CD8-positive, alpha-beta memory T cell (primary cell): ENCODE measurements at regions not wholly inside any gene's neighbourhood (a gene's known extent, or its start where the extent isn't known, plus 50 kb on each side); places are given as distances from the start of the nearest gene placed in this dataset.
"Not testable (repeated sequence)": the region's sequence is repeated elsewhere in the genome, so short reads cannot be mapped to it uniquely, and the experiment has no call there.

Source experiments
- CTCF ChIA-PET: fragments of 350-600 bp; sonication (Branson Sonifier 250); formaldehyde crosslinking; loops from one replicate; lab custom pipeline; 2021; ENCODE audit warnings: antibody characterized with exemption; lab: Charles Lee
- POLR2A ChIA-PET: fragments of 350-600 bp; sonication (Branson Sonifier 250); formaldehyde crosslinking; loops from one replicate; lab custom pipeline; 2021; ENCODE audit warnings: antibody characterized with exemption; lab: Charles Lee
- DNase-seq, 5 donors: peaks; one replicate each; pipeline versions ENCODE4 v3.0.0 to v3.0.0-alpha.2; 2020 to 2022; ENCODE audit warnings: mixed read lengths in 1 of 5
- H3K27ac ChIP-seq: one replicate; pipeline ENCODE4 v1.7.0; 2013; ENCODE audit warnings: low read depth, mild to moderate bottlenecking, low read length, moderate library complexity
- H3K27me3 ChIP-seq: 2 replicates; pipeline ENCODE4 v1.7.0; 2013; ENCODE audit warnings: low read length, mild to moderate bottlenecking; ENCODE audit not compliant: insufficient read depth, poor library complexity, severe bottlenecking
- H3K36me3 ChIP-seq: 2 replicates; pipeline ENCODE4 v1.7.0; 2013; ENCODE audit warnings: mild to moderate bottlenecking, low read length, moderate library complexity; ENCODE audit not compliant: insufficient read depth
- H3K4me1 ChIP-seq: 2 replicates; pipeline ENCODE4 v1.7.0; 2013; ENCODE audit warnings: mild to moderate bottlenecking, low read length, moderate library complexity; ENCODE audit not compliant: insufficient read depth
- H3K4me3 ChIP-seq: 2 replicates; pipeline ENCODE4 v1.7.0; 2013; ENCODE audit warnings: mild to moderate bottlenecking, low read length
- H3K9me3 ChIP-seq: 2 replicates; pipeline ENCODE4 v1.7.0; 2013; ENCODE audit warnings: mild to moderate bottlenecking, low read length
- H3K27ac Mint-ChIP-seq, 8 donors: one replicate each; pipeline ENCODE4 v1.8.0; 2020 to 2021; ENCODE audit warnings: mixed read lengths in 8 of 8, mild to moderate bottlenecking in 6 of 8, inconsistent platforms in 3 of 8, moderate library complexity in 3 of 8
- H3K27me3 Mint-ChIP-seq, 2 donors: one replicate each; pipeline ENCODE4 v1.8.0; 2020 to 2021; ENCODE audit warnings: mixed read lengths in 2 of 2, mild to moderate bottlenecking in 1 of 2, moderate library complexity in 1 of 2
- H3K36me3 Mint-ChIP-seq, 3 donors: one replicate each; pipeline ENCODE4 v1.8.0; 2020 to 2021; ENCODE audit warnings: mixed read lengths in 3 of 3, inconsistent platforms in 1 of 3, mild to moderate bottlenecking in 1 of 3
- H3K4me1 Mint-ChIP-seq, 3 donors: one replicate each; pipeline ENCODE4 v1.8.0; 2020 to 2021; ENCODE audit warnings: mixed read lengths in 3 of 3, inconsistent platforms in 1 of 3, mild to moderate bottlenecking in 1 of 3
- H3K4me3 Mint-ChIP-seq, 7 donors: one replicate each; pipeline ENCODE4 v1.8.0; 2020 to 2021; ENCODE audit warnings: mixed read lengths in 7 of 7, mild to moderate bottlenecking in 6 of 7, moderate library complexity in 4 of 7, inconsistent platforms in 2 of 7
- H3K9me3 Mint-ChIP-seq, 5 donors: one replicate each; pipeline ENCODE4 v1.8.0; 2020 to 2022; ENCODE audit warnings: mixed read lengths in 5 of 5, mild to moderate bottlenecking in 3 of 5, moderate library complexity in 2 of 5, inconsistent platforms in 1 of 5

GRCh38 chr19:30254158-30254557, 118.0 kb upstream of the ZNF536 start:
- H3K36me3 Mint-ChIP-seq: no peaks in the 10 kb centered on the region
- DNase-seq: no peak
- no peak overlapping the region for H3K4me3 Mint-ChIP-seq
- Histone ChIP-seq H3K4me3 (no peak overlapping the region), H3K27me3 (peaks cover 4% of the 10 kb centered on the region), H3K9me3 (no peaks in the 10 kb centered on the region), H3K36me3 (no peaks in the 10 kb centered on the region), H3K4me1 (no peaks in the 10 kb centered on the region), H3K27ac (no peak overlapping the region)
- peaks cover 21 to 72% of the 10 kb centered on the region in 2 donors for H3K27me3 Mint-ChIP-seq
- peaks cover 0 to 8% (median 0%) of the 10 kb centered on the region in 5 donors for H3K9me3 Mint-ChIP-seq
- ChIA-PET CTCF (no interaction called here), POLR2A (no interaction called here)
- H3K4me1 Mint-ChIP-seq: no peaks in the 10 kb centered on the region
- no peak overlapping the region for H3K27ac Mint-ChIP-seq

DNA sequence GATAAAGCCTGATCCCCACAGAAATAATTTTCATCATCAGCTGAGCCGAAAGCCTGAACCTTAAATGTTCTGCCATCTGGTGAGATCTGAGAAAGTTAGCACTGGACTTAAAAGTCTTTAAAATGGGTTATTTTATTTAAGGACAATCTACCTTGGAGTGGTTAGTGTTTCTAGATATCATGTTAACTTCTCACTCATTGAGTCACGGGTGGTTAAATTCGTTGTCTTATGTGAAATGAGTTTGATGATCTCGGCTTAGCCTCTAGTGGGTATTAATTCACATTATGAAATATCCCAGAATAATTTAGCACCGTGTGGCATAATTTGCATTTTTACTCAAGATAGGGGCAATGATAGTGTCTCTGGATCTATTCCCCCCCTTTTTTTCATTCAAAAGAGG, 117.4 kb upstream of the ZNF536 start:
- no peak overlapping the region for H3K4me3 ChIP-seq
- no peaks in the 10 kb centered on the region for H3K36me3 Mint-ChIP-seq
- POLR2A ChIA-PET: no interaction called here

DNA sequence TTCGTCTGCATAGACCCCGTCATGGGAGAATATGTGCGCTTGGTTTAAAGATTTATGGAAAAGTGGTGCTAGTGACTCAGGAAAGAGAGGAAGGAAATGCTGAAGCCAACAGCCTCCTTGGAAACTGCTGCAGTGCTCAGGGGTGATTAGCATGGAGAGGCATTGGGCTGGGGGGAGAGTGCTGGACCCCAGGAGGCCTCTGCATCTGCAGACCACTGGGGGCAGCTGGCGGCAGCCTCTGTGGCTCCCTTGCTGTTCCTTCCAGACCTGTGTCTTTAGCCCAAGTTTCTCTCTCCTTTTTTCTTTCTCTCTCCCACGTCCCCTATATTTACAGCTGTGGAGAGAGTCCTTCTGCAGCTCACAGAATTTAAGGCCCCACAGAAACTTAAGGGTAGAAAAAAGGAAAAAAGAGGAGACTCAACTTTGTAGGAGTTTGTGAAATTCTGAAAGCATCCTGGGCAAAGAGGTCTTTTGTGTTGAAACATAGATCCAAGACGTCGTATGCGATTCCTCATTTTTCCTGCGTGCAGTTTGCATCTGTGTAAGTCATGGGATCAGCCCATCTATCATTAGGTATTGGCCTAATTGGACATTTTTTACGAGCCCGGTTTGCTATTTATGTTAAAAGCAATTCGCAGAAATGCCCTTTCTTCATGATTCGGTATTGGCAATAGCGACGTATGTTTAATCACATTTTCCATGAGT, 116.2 kb upstream of the ZNF536 start:
- Mint-ChIP-seq H3K27me3 (peaks cover 19 to 67% of the 10 kb centered on the region in 2 donors), H3K4me1 (no peaks in the 10 kb centered on the region), H3K27ac (peak overlapping the region in 1 of 8 donors; percentile 1), H3K36me3 (no peaks in the 10 kb centered on the region), H3K4me3 (no peak overlapping the region), H3K9me3 (peaks cover 0 to 8% (median 0%) of the 10 kb centered on the region in 5 donors)
- peaks cover 4% of the 10 kb centered on the region for H3K27me3 ChIP-seq
- ChIA-PET CTCF (no interaction called here), POLR2A (no interaction called here)
- no peaks in the 10 kb centered on the region for H3K4me1 ChIP-seq
- no peak overlapping the region for H3K27ac ChIP-seq
- DNase-seq: no peak
- H3K4me3 ChIP-seq: no peak overlapping the region
- no peaks in the 10 kb centered on the region for H3K36me3 ChIP-seq
- H3K9me3 ChIP-seq: no peaks in the 10 kb centered on the region

More for the DNA sequence above, 117.4 kb upstream of the ZNF536 start:
- Histone ChIP-seq H3K9me3 (no peaks in the 10 kb centered on the region), H3K36me3 (no peaks in the 10 kb centered on the region), H3K27ac (no peak overlapping the region), H3K27me3 (peaks cover 4% of the 10 kb centered on the region), H3K4me1 (no peaks in the 10 kb centered on the region)
- CTCF ChIA-PET: no interaction called here
- Mint-ChIP-seq H3K9me3 (peaks cover 0 to 8% (median 0%) of the 10 kb centered on the region in 5 donors), H3K4me3 (no peak overlapping the region), H3K27ac (no peak overlapping the region), H3K27me3 (peaks cover 21 to 73% of the 10 kb centered on the region in 2 donors), H3K4me1 (no peaks in the 10 kb centered on the region)
- no peak for DNase-seq

- Histone ChIP-seq H3K27ac (no peak overlapping the region), H3K36me3 (no peaks in the 10 kb centered on the region), H3K4me3 (no peak overlapping the region), H3K4me1 (no peaks in the 10 kb centered on the region), H3K9me3 (no peaks in the 10 kb centered on the region), H3K27me3 (peaks cover 4% of the 10 kb centered on the region)
- Mint-ChIP-seq H3K9me3 (peaks cover 0 to 7% (median 0%) of the 10 kb centered on the region in 5 donors), H3K27ac (no peak overlapping the region), H3K27me3 (peaks cover 19 to 64% of the 10 kb centered on the region in 2 donors), H3K36me3 (no peaks in the 10 kb centered on the region), H3K4me1 (no peaks in the 10 kb centered on the region), H3K4me3 (no peak overlapping the region)
- CTCF ChIA-PET: no interaction called here
- DNase-seq: no peak
- POLR2A ChIA-PET: no interaction called here
These were observed 115.7 kb upstream of the ZNF536 start for GRCh38 chr19:30256496-30256850.

DNA sequence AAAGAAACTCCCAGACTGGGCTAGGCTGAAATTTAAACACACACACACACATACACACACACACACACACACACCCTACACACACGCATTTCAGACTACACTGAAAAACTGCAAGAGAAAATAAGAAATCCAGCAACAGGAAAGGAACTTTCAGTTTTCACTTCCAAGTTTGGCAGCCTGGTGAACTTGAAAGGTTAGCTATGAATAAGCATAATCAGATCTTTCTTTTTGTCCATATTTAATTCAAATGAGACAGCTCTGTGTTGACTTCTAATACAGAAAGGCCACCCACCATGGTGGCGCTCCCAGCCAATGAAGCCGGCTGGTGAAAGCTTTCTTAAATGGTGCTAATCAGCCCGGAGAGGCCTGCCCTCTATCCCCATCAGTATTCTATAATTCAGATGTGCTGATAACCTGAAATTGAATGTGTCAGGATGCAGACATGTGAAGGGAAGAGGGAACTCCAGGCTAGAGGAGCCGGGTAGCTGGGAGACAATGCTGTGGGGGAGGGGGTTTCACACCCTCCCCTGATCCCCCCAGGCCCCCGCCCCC, 108.3 kb upstream of the ZNF536 start:
- no peaks in the 10 kb centered on the region for H3K36me3 Mint-ChIP-seq
- ChIA-PET POLR2A (no interaction called here), CTCF (no interaction called here)
- Histone ChIP-seq H3K36me3 (no peaks in the 10 kb centered on the region), H3K4me1 (no peaks in the 10 kb centered on the region), H3K27ac (no peak overlapping the region), H3K4me3 (no peak overlapping the region), H3K9me3 (no peaks in the 10 kb centered on the region), H3K27me3 (no peaks in the 10 kb centered on the region)
- H3K9me3 Mint-ChIP-seq: peaks cover 0 to 4% (median 0%) of the 10 kb centered on the region in 5 donors
- no peak overlapping the region for H3K27ac Mint-ChIP-seq
- DNase-seq: no peak
- no peak overlapping the region for H3K4me3 Mint-ChIP-seq
- peaks cover 9 to 25% of the 10 kb centered on the region in 2 donors for H3K27me3 Mint-ChIP-seq
- no peaks in the 10 kb centered on the region for H3K4me1 Mint-ChIP-seq

DNA sequence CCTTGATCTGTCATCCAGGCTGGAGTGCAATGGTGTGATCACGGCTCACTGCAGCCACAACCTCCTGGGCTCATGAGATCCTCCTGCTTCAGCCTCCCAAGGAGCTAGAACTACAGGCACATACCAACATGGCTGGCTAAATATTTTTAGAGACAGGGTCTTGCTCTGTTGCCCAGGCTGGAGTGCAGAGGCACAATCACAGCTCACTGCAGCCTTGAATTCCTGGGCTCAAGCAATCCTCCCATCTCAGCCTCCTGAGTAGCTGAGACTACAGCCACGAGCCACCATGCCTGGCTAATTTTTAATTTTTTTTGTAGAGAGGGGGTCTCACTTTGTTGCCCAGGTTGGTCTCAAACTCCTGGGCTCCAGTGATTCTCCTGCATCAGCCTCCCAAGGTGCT, 106.3 kb upstream of the ZNF536 start:
- CTCF ChIA-PET, H3K4me1 Mint-ChIP-seq, H3K4me3 ChIP-seq, H3K4me3 Mint-ChIP-seq, H3K36me3 ChIP-seq, H3K9me3 Mint-ChIP-seq, H3K9me3 ChIP-seq, H3K36me3 Mint-ChIP-seq, POLR2A ChIA-PET, H3K4me1 ChIP-seq, H3K27ac ChIP-seq, DNase-seq, H3K27ac Mint-ChIP-seq, H3K27me3 ChIP-seq: not testable (repeated sequence)
- peaks cover 10 to 23% of the 10 kb centered on the region in 2 donors for H3K27me3 Mint-ChIP-seq

DNA sequence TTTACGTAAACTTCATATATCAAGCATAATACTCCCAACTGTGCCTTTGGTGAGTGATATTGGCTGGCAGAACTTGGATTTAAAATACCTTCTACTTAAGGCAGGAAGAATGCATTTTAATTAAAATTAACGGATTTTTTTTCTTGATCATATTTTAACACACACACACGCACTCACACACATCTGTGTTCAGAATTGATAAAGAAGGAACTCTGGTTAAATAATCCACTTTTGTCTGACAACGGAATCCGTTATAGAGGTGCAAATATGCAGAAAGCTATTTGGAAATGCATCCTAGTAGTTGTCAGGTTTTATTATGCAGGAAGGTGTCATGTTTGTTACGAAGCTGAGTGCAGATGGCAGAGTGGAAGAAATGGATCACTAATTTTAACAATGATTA, 105.5 kb upstream of the ZNF536 start:
- CTCF ChIA-PET: no interaction called here
- no peak overlapping the region for H3K27ac Mint-ChIP-seq
- H3K9me3 Mint-ChIP-seq: peaks cover 0 to 5% (median 2%) of the 10 kb centered on the region in 5 donors
- Histone ChIP-seq H3K27me3 (no peaks in the 10 kb centered on the region), H3K4me1 (no peaks in the 10 kb centered on the region), H3K36me3 (no peaks in the 10 kb centered on the region), H3K27ac (no peak overlapping the region), H3K4me3 (no peak overlapping the region), H3K9me3 (no peaks in the 10 kb centered on the region)
- no peak for DNase-seq
- POLR2A ChIA-PET: no interaction called here
- no peaks in the 10 kb centered on the region for H3K4me1 Mint-ChIP-seq
- no peak overlapping the region for H3K4me3 Mint-ChIP-seq
- H3K36me3 Mint-ChIP-seq: no peaks in the 10 kb centered on the region
- H3K27me3 Mint-ChIP-seq: peaks cover 10 to 26% of the 10 kb centered on the region in 2 donors

- H3K4me3 Mint-ChIP-seq: no peak overlapping the region
- peaks cover under 1 to 5% (median 3%) of the 10 kb centered on the region in 5 donors for H3K9me3 Mint-ChIP-seq
- H3K4me3 ChIP-seq: no peak overlapping the region
- no peaks in the 10 kb centered on the region for H3K36me3 Mint-ChIP-seq
- no peaks in the 10 kb centered on the region for H3K4me1 ChIP-seq
- DNase-seq: no peak
- no peaks in the 10 kb centered on the region for H3K27me3 ChIP-seq
- H3K4me1 Mint-ChIP-seq: no peaks in the 10 kb centered on the region
- H3K27ac Mint-ChIP-seq: no peak overlapping the region
- H3K27ac ChIP-seq: no peak overlapping the region
- ChIA-PET CTCF (no interaction called here), POLR2A (no interaction called here)
- no peaks in the 10 kb centered on the region for H3K9me3 ChIP-seq
- peaks cover 10 to 27% of the 10 kb centered on the region in 2 donors for H3K27me3 Mint-ChIP-seq
- no peaks in the 10 kb centered on the region for H3K36me3 ChIP-seq
These were observed 104.9 kb upstream of the ZNF536 start for GRCh38 chr19:30267332-30267731.
